GM18505 (cell line): ENCODE measurements at regions not wholly inside any gene's neighbourhood (a gene's known extent, or its start where the extent isn't known, plus 50 kb on each side); places are given as distances from the start of the nearest gene placed in this dataset.
"Not testable (repeated sequence)": the region's sequence is repeated elsewhere in the genome, so short reads cannot be mapped to it uniquely, and the experiment has no call there.

Source experiments
- ATAC-seq: cut with Tn5 transposase; IDR thresholded peaks from one replicate; pipeline ENCODE4 v1.9.1; 2021; ENCODE audit not compliant: unreplicated experiment
- POLR2A ChIP-seq: IDR thresholded peaks from 4 replicates; pipeline ENCODE4 v1.6.1; 2011; ENCODE audit warnings: borderline replicate concordance; ENCODE audit not compliant: insufficient read depth, insufficient read length; ENCODE audit errors: extremely low read depth

DNA sequence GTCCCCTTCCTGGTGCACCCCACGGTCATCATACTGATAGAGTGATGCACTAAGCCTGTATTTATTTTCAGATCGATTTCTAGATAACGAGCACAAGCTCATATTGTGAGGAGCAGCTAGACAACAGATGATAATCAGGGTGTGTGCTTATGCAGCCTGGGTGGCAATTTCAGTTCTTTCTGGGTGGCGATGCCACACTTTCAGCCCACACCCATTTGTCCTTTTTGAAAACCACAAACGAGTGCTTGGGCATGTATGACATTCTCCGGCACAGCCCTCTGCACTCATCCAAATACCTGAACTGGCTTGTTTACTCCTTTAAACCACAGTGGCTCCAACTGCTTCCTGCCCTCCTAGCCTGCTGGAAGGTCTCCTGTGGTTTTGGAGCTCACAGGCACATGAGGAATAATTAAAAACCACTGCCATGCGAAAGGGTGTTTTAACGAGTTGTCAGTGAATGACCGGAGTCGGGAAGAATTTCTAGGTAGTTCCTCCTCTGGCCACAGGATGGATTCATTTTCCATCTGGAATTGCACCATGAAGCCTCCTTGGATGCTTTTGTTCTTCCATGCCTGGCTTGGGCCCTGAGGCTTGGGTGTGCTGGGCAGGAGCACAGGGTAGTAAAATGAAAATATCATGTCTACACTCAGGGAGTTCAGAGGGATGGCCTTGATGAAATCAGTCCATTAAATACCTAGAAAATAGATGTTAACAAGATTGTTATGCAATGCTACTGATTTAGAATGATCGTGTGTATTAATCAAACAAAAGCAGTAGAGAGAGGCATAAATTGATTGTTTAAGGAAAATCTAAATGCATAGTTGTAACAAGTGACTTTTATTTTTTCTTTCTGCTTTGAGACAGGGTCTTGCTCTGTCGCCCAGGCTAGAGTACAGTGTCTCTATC, 52.4 kb upstream of the ITGB1 start:
- no peak for ATAC-seq
- no peak for TF ChIP-seq POLR2A

DNA sequence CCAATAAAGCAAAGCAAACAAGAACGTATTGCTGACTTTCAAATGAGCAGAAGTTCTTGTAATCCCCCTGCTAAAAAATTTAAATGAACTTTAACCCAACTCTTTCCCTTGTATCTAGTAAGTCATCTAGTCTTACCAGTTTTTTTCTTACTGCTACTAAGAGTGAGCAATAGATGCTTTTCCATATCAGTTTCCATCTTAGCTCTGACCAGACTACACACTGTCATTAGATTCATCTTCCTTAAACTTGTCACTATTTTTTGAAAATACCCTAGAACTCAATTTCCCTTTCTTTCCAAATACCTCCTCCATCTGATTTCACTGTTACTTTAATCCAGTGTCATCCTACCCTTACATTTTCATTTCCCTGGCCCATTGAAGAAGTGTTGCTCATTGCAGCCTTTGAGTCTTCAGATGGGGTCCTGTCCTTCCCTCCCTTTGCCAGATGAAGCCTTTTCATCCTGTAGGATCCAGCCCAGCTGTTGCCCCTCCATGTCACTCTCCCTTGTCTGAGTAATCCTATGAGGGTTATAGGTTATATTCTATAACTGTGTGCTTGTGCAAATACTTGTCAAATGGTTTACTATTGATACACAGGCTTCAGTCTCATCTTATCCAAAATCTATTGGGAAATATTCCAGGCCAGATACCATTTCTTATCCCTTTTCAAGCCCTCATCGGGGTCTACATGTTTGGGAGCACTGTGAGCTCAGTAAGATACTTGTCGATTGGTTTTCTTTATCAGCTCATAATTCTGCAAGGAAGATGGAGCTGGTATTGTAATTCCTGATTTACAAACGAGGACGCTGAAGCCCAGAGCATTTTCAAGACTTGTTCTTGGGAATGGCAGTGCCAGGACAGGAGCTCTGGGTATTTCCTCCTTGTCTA, 51.5 kb upstream of the ITGB1 start:
- ATAC-seq, result no peak
- TF ChIP-seq POLR2A, result no peak

DNA sequence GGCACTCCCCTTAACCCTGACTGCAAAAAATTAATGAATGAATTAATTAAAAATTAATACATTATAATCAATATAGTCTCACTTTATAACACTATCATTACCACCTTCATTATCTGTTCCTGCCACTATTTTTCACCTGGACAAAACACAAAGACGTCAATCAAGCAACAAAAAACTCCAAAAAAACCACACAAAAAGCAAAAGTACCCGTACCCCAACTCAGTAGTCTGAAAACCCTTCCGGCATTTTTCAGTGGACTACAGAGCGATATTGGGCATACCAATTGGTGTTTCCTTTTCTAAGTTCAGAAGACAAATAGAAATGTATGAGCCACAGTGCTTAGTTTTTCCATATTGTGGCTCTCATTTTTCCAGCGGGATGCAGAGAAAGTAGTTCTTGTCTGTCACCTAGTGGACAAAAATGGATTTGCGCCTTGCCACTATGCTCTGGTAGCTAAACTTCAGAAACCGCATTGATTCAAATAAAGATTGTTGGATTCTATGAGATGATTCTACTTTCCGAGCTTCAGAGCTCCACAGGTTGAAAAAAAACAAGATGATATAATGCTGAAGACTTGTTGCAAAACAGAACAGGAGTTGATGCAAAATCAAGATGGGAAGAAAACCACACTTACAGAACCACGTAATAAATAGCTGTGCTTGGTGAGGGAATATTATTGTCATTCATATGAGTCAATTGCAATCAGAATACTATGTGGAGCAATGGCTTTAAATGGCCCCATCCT, 50.6 kb upstream of the ITGB1 start:
- peak; percentile 42 for ATAC-seq
- no peak for TF ChIP-seq POLR2A

DNA sequence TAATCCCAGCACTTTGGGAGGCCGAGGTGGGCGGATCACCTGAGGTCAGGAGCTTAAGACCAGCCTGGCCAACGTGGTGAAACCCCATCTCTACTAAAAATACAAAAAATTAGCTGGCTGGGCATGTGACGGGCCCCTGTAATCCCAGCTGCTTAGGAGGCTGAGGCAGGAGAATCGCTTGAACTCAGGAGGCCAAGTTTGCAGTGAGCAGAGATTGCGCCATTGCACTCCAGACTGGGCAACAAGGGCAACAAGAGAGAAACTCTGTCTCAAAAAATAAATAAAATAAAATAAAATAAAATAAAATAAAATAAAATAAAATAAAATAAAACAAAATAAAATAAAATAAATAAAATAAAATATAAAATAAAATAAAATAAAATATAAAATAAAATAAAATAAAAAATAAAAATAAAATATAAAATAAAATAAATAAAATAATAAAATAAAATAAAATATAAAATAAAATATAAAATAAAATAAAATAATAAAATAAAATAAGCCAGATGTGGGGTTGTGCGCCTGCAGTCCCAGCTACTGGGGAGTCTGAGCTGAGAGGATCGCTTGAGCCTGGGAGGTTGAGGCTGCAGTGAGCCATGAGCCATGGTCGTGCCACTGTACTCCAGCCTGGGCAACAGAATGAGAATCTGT, 49.8 kb upstream of the ITGB1 start:
- not testable (repeated sequence) for ATAC-seq
